ENCODE measurements at regions not wholly inside any gene's neighbourhood (a gene's known extent, or its start where the extent isn't known, plus 50 kb on each side); places are given as distances from the start of the nearest gene placed in this dataset.

DNA sequence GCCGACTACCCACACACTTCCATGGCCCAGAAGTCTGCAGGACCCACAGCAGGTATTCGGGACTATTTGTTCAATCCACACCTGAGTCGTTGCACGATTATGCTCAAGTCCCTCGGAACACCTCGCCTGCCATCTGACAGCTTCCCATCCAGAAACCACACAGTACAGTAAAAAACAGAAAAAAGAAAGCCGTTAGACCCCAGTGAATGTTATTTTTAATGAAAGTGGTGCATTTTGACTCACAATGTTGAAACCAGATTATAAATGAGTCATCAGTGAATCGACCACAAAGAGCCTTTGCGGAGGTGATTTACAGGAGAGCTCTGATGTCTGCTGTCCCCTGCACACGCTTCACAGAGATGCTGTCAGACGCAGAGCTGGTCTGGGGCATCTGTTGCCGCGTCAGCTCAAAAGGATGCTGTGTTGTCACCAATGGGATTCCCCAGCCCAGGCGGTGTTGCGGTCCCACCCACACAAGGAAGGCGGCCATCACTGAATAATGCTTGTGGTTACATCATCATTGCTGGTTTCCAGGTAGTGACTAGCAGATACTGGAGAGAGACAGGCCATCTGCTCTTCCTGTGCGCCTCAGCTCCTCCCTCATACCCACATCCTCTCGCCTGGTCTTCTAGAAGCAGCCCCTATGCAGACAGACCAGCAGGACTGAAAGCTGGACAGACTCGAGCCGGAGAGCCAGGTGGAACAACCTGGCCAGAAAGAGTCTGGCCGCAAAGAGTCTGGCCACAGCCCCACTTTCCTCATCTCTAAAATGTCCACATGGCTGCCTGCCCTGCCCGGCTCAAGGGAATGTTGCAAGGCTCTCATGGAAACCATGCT is 116.8 kb downstream of the TOMM20 start:
- peak; percentile 88 for ATAC-seq
- peak; percentile 92 for DNase-seq

DNA sequence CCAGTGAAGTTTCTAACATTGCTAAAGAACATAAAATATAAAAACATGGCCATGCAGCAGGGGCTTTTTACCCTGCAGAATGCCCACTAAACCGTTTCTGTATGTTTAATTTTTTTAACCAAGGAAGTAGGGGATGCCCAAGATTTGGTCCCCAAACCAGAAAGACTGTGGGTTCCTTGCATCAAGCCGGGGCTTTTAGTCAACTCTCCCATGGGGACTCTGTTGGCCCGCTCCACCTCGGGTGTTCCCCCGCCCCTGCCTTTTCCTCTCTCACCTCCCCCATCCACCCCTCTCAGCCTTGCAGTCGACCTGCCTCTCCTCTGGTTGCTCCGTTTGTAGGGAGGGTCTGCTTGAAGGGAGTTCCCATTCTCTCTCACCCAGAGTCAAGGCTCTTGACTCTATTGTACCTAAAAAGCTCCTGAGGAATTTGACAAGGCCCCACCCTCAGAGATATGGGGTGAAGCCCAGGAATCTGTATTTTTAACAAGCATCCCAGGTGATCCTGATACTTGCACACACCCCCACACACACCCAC is 117.5 kb downstream of the TOMM20 start:
- ATAC-seq (peak; percentile 37), DNase-seq (peak; percentile 82)

DNA sequence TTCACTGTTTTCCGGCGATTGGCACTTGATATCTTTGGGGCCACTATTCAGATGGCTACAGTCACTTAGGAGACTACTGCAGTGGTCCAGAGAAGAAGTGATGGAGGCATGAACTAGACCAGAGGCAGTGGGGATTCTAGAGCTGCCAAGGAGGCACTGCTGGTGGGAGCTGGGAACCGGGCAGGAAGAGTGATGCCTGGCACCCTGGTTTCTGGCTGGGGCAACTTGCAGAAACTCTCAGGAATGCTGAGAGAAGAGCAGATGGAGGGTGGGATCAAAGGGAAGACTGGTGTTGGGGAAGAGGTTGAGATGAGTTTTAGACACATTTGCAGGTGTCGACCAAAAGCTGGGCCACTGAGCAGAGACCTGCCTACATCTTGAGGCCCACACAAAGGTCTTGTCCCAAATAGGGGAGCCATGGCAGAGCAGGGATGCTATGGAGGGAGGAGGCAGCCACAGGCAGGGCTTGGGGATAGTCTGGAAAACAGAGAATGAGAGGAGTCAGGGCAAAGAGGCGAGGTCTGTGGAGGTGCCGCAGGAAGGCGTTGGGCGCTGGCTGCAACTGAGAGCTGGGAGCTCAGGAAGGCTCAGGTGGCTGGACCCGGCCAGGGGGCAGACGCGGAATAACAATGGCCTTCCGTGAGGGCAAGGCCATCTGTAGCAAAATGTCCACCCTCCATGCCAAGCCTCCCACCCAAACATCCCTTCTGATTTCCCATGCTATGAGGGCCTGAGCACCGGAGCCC is 118.9 kb downstream of the TOMM20 start:
- no peak for ATAC-seq
- no peak for DNase-seq

DNA sequence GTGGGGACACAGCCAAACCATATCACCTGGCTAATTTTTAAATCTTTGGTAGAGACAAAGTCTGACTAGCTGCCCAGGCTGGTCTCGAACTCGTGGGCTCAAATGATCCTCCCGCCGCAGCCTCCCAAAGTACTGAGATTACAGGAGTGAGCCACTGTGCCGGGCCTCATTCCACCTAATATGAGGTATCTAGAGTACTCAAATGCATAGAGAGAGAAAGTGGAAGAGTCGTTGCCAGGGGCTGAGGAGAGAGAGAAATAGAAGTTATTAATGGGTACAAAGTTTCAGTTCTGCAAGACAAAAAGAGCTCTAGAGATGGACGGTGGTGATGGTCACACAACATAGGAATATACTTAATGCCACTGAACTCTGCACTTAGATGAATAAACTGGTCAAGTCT is 119.6 kb downstream of the TOMM20 start:
- DNase-seq (no peak), ATAC-seq (no peak)

DNA sequence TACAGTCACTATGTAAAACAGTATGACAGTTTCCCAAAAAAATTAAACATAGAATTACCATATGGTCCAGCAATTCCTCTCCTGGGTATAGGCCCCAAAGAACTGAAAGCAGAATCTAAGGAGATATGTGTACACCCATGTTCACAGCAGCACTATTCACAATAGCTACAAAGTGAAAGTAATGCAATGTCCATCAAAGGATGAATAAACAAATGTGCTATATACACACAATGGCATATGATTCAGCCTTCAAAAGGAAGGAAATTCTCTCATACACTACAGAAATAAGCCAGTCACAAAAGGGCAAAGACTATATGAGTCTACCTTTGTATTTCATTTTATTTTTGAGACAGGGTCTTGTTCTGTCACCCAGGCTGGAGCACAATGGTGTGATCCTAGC is 120.4 kb downstream of the TOMM20 start:
- DNase-seq (no peak), ATAC-seq (no peak)

DNA sequence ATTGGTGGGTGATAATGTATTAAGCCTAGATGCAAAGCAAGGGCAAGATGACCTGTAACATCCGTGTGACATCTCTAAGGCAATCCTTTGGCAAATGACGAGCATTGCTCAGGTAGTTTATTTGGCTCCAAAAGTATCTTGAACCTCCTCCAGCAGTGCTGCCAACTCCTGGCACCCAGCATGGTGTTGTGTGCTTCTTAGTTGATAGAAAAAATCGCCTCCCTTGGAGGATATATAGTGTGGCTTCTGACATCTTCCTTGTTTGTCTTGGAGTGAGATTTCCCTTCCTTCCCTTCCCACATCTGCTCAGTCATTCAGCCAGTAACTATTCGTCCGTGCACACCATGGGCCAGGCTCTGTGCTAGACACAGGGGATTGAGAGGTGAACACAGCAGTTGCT is 121.8 kb downstream of the TOMM20 start:
- DNase-seq (no peak), ATAC-seq (no peak)

DNA sequence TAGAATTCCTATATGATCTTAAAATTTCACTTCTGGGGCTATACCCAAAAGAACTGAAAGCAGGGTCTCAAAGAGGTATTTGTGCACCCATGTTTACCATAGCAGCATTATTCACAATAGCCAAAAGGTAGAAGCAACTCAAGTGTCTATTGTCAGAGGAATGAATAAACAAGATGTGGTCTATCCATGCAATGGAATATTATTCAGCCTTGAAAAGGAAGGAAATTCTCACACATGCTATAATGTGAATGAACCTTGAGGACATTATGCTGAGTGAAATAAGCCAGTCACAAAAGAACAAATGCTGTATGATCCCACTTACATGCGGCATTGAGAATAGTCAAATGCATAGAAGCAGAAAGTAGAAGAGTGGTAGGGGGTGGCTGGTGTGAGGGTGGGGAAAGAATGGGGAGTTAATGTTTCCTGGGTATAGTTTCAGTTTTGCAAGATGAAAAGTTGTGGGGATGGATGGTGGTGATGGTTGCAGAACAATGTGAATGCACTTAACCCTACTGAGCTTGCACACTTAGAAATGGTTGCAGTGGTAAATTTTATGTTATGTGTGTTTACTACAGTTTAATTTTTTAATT is 122.4 kb downstream of the TOMM20 start:
- DNase-seq = no peak
- ATAC-seq = peak; percentile 61

DNA sequence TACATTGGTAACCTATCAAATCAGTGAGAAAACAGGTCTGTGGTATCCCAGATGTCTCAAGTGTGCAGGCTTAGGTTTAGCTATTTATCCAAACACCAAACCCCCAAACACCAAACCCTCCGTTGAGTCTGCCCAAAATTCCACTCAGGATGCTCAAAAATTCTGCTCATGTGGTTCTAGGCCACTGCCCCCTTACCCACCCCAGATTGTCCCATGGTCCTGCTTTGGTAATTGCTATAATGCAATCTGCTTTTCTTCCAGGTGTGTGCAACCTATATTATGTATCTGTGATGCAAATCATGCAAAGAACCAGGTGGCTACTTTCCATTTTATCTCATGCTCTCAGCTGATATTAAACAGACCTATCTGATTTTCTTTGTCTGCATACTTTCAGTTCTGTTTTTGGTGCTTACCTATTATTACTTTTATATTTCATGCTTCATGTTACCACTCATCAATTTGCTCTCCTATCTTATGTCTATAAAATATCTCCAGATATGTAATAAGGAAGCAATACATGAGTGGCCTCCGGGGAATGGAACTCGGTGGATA is 123.7 kb downstream of the TOMM20 start:
- DNase-seq (no peak), ATAC-seq (no peak)

DNA sequence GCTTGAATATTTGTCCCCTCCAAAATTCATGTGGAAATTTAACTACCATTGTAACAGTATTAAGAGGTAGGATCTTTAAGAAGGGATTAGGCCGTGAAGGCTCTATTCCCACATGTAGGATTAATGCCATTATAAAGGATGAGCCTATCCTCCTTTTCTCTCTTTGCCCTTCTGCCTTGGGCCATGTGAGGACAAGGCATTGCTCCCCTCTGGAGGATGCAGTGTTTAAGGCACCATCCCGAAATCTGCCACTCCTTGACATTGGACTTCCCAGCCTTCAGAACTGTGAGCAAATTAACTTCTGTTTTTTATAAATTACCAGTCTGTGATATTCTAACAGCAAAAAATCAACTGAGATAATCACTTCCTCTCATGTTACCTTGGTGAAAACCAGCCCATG is 124.4 kb downstream of the TOMM20 start:
- ATAC-seq (no peak), DNase-seq (no peak)

DNA sequence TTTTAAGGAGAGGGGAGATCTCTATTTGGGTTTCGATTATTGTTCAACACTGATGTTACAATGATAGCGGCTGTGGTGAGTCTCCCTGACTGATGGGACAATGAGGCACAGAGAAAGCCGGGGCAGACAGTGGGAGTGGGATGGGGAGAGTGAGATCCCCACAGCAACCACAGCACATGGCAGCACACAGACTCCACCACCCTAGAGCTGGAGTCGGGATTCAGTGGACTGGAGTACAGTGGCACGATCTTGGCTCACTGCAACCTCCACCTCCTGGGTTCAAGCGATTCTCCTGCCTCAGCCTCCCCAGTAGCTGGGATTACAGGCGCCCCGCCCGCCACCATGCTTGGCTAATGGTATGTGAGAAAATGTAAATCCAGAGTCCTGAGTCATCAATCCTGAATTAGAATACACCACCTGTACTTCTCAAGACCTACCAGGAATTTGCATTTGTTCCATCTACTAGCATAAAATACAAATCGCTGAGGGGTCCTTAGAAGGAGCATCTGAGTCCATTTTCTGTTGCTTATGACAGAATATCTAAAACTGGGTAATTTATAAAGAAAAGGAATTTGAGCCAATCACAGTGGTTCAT is 125.8 kb downstream of the TOMM20 start:
- no peak for DNase-seq

DNA sequence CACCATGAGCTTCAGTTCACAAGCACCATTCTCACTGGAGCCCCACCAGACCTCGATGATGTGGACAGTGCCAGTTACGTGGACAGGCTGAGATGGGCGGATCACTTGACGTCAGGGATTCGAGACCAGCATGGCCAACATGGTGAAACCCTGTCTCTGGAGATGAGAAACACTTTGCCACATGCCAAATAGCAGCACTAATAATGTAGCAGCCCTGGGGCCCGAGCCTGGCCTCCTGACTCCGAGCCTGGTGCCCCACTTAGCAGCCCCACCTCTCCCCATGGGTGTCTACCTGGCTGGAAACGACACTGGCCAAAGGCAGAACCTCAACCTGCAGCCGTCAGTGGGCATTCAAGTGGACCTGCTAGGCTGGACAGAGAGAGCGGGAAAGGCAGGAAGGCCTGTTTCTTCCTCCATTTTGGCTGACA is 129.1 kb downstream of the TOMM20 start:
- no peak for ATAC-seq
- no peak for DNase-seq

More for the DNA sequence above, 125.8 kb downstream of the TOMM20 start:
- ATAC-seq = no peak

DNA sequence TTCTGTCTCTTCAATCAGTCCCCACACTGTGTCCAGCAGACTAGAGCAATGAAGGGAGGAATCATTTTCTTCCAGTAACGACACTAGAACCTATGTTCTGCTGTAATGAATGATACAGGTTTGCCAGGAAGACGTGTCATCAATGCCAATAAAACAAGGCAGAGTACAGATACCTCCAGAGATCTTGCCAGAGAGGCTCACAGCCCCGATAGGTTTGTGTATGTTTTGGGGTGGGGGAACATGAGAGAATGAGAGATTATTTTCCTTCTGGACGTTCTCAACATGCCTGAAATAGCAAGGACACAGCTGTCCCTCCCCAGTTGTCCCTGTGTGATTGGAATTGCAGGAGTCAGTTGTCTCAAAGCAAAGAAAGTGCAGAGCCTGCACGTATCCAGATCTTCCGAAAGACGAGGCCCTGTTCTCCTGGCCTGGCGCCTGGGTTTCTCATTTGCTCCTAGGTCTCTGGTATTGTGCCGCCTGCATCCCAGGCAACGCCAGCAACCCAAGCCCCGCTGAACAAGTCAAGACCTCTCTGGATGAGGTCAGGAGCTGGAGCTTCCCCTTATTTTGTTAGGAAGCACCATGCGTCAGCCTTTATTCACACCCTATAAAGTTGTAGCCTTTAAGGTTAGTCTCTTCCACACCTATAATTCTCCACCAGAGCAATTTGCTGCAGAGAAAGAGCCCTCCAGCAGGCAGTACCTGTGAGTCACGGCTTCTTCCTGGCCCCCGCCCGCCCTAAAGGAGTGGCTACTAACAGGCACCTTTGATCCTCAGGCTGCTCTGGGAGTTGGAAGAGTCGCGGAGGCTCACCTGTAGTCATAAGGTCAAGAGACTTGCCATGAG is 130.5 kb downstream of the TOMM20 start:
- ATAC-seq = no peak
- DNase-seq = no peak

DNA sequence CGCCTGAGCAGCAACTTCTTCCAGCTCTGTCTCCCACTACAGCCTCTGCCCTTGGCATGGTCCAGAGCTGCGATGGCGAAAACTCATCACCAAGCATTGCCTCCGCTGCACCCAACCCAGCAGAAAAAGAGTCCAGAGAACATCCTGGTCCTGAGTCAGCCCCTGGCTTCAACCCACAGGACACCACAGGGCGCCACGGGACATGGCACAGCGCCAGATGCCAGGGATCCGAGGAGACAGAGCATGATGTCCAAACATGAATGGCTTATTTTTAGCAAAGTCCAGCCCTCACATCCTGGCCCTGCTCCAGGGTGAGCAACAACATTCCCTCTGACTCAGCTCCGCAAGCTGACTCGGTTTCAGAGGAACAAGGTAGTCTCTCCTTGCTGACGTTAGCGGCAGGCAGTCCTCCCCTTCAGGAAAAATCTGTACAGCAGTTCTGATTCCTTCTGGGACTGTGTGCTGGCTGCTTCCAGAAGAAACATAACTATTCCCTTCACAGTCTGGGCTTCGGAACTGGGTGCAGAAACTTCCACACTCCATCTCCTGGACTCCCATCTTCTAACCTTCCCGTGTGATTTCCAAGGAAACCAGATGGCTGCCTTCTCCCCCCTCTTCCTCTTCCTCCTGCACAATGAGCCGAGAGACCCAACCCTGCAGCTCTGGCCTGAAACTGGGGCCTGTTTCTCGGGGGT is 131.3 kb downstream of the TOMM20 start:
- DNase-seq (no peak), ATAC-seq (no peak)

DNA sequence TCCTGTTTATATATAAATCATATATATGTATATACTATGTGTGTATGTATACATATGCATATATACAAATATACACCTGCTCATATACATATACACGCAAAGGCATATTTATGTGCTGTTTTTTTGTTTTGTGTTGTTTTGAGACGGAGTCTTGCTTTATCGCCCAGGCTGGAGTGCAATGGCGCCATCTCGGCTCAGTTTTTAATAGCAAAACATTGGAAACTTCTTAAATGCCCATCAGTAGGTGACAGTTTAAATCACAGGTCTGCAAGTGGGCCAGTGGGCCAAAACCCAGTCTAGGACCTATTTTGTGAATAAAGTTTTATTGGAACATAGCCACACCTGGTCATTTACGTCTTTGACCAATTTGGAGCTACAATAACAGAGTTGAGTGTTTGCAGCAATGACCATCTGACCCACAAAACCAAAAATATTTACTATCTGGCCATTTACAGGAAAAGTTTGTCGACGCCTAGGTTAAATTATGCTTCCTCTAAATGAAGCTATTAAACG is 132.3 kb downstream of the TOMM20 start:
- ATAC-seq = no peak
- DNase-seq = no peak

DNA sequence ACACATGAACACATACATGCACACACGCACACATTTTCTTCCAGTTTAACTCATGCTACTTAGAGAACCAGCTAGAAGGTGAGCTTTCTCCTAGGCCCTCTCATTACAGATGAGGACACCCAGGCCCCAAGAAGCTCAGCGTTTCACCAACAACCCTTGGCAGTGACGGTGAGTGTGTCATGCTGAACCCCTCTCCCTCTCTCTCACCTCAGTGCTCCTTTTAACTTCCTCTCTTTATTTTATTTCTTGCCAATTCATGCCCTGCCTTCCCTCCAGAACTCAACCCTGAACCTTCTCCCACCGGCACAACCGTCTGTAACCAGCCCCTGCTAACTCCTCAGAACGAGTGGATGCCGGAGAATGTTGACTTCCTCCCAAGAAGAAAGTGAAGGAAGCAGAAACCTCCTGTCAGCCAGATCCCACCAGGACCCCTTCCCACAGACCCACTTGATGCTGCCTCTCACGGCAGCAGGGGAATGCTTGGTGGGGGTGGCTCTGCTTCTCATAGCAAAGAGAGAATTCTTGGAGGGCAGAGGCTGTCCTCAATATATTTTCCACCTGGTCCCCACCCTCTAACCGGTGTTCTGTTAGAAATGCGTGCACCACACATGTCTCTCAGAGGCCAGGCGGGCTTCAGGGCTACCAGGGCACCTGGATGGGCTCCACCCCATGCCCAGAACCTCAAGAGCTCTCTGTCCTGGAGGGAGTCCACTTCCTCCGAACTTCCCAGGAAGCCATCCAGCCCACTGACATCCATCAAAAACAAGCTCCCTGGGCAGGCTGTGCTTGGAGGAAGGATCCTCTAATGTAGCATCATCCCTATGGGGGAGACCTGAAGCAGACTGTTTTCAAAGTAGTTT is 134.0 kb downstream of the TOMM20 start:
- DNase-seq (no peak), ATAC-seq (no peak)

DNA sequence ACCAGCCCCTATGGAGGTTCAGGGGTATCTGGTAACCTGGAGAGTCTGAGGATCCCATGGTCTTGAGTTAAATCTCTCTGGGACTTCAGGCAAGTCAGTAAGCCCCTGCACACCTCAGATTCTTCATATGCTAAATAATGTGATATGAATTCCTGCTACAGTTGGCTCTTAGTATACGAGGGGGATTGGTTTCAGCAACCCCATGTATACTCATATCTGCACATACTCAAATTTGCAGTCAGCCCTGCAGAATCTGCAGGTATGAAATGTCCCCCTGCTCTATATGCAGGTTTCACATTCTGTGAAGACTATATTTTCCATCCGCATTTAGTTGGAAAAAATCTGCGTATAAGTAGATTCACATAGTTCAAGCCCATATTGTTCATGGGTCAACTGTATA is 136.6 kb downstream of the TOMM20 start:
- DNase-seq = no peak
- ATAC-seq = peak; percentile 50

DNA sequence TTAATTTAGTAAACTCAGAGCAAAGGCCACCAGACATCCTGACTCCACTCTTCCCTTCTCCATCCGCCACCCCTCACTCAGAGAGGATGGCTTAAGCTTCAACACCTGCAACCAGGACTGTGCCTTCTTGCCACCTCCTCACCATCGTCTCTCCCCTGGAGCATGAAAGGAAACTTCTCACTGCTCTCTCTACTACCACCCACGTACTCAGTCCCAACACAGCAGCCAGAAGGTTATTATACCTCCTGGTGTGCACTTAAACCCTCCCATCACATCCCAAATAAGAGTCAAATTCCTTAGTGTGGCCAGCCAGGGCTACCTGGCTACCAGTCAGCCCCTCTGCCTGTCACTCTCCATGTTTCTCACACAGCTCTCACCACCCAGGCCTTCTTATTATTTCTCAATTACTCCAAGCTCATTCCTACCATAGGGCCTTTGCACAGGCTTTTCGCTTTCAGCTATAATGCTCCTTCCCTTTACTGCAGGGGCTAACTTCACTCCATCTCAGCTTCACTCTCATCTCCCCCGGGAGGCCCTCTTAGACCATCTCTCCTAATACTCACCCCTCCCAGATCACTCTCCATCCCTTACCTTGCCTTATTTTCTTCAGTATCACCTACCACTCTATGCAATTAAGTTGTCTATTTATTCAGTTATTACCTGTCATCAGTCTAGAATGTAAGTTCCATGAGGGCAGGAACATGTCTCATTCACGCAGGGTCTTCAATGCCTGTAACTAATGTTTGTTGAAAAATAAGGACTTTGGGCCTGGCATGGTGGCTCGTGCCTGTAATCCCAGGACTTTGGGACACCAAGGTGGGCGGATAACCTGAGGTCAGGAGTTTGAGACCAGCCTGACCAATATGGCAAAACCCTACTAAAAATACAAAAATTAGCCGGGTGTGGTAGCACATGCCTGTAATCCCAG is 137.5 kb downstream of the TOMM20 start:
- DNase-seq (no peak), ATAC-seq (no peak)

DNA sequence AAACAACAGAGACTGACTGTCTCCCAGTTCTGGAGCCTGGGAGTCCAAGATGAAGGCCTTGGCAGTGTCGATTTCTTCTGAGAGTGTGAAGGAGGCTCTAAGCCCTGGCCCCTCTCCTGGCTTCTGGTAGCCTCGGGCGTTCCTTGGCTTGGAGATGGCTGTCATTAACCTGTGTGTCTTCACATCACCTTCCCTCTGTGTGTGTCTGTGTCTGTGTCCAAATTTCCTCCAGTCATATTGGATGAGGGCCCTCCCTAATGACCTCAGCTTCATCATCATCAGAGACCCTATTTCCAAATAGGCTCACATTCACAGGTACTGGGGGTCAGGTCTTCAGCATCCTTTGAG is 138.3 kb downstream of the TOMM20 start:
- DNase-seq (no peak), ATAC-seq (no peak)
